ENCODE measurements at regions not wholly inside any gene's neighbourhood (a gene's known extent, or its start where the extent isn't known, plus 50 kb on each side); places are given as distances from the start of the nearest gene placed in this dataset.

- TF ChIP-seq CTCF (IDR thresholded peaks at IDR 0.05): no peak
- no peak for TF ChIP-seq POLR2AphosphoS5 (IDR thresholded peaks at IDR 0.05)
- TF ChIP-seq POLR2A (IDR thresholded peaks at IDR 0.05): no peak
- TF ChIP-seq EP300 (IDR thresholded peaks at IDR 0.05; ENCODE audit: low read depth): no peak
These were observed 262.5 kb upstream of the NDST3 start for GRCh38 chr4:117771647-117772337.

Data from transverse colon (tissue), 4 donors.